K562 (cell line): ENCODE measurements at regions not wholly inside any gene's neighbourhood (a gene's known extent, or its start where the extent isn't known, plus 50 kb on each side); places are given as distances from the start of the nearest gene placed in this dataset.

Experiments
- POLR2A ChIP-seq: fragments of 450-650 bp; conservative IDR thresholded peaks from 2 replicates; pipeline ENCODE4 v1.6.1; 2016
- SMAD1 ChIP-seq: fragments of 150-350 bp; IDR thresholded peaks from 2 replicates; pipeline ENCODE4 v1.6.1; 2014; ENCODE audit warnings: low read length, low read depth; ENCODE audit not compliant: partially characterized antibody
- SREBF2 ChIP-seq: sonication (generic); formaldehyde crosslinking; IDR thresholded peaks from 2 replicates; pipeline ENCODE4 v1.4.0; 2020; ENCODE audit warnings: mild to moderate bottlenecking, missing genetic modification reagents
- XRCC3 ChIP-seq: fragments of 450-650 bp; IDR thresholded peaks from 2 replicates; pipeline ENCODE4 v1.6.1; 2017; ENCODE audit warnings: mild to moderate bottlenecking, moderate library complexity
- ZFX ChIP-seq: sonication (generic); formaldehyde crosslinking; IDR thresholded peaks from 2 replicates; pipeline ENCODE4 v1.8.0; 2022; ENCODE audit warnings: mild to moderate bottlenecking, missing genetic modification reagents, moderate library complexity
- TF ChIP-seq, protein P1 (sequence below), 3 experiments: IDR thresholded peaks in 2 of 3; conservative IDR thresholded peaks in 1 of 3; 2 replicates each; pipeline ENCODE4 v1.5.1; 2011 to 2012; ENCODE audit warnings: low read length in 3 of 3, mild to moderate bottlenecking in 3 of 3, control low read depth in 2 of 3, improper control_type of control experiment in 1 of 3, inconsistent platforms in 1 of 3, low read depth in 1 of 3, mixed read lengths in 1 of 3, moderate library complexity in 1 of 3; ENCODE audit not compliant: insufficient read depth in 2 of 3
- TF ChIP-seq, protein P2 (sequence below): sonication (generic); formaldehyde crosslinking; IDR thresholded peaks from 2 replicates; pipeline ENCODE4 v1.8.0; 2022; ENCODE audit warnings: mild to moderate bottlenecking, missing genetic modification reagents

DNA sequence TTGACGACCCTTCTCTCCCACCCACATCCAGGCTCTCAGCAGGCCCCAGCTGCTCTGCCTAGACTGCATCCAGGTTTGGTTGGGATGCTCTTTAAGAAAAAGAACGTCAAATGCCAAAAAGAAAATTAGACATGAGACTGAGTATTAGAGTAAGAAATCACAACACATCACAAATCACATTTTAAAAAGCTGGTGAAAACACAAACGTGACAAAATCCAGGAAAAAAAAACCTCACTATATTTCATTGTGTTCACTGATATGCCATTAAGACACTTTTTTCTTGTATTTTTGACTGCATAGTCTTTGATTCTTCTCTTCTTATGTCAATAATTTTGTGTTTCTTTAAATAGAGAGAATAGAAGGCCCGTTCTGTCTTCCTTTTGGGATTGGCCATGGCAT is 243.7 kb downstream of the TLE3 start:
- TF ChIP-seq, protein P1, sequence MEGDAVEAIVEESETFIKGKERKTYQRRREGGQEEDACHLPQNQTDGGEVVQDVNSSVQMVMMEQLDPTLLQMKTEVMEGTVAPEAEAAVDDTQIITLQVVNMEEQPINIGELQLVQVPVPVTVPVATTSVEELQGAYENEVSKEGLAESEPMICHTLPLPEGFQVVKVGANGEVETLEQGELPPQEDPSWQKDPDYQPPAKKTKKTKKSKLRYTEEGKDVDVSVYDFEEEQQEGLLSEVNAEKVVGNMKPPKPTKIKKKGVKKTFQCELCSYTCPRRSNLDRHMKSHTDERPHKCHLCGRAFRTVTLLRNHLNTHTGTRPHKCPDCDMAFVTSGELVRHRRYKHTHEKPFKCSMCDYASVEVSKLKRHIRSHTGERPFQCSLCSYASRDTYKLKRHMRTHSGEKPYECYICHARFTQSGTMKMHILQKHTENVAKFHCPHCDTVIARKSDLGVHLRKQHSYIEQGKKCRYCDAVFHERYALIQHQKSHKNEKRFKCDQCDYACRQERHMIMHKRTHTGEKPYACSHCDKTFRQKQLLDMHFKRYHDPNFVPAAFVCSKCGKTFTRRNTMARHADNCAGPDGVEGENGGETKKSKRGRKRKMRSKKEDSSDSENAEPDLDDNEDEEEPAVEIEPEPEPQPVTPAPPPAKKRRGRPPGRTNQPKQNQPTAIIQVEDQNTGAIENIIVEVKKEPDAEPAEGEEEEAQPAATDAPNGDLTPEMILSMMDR (IDR thresholded peaks at IDR 0.05 in 2 of 3, conservative IDR thresholded peaks at IDR 0.05 in 1 of 3; ENCODE audit: insufficient read depth in 2 of 3, low read depth in 1 of 3, low read length in 3 of 3), result no peak
- no peak for TF ChIP-seq SREBF2 (CRISPR knock-in tag)
- TF ChIP-seq ZFX (CRISPR knock-in tag), result no peak
- TF ChIP-seq SMAD1, result no peak
- TF ChIP-seq, protein P2, sequence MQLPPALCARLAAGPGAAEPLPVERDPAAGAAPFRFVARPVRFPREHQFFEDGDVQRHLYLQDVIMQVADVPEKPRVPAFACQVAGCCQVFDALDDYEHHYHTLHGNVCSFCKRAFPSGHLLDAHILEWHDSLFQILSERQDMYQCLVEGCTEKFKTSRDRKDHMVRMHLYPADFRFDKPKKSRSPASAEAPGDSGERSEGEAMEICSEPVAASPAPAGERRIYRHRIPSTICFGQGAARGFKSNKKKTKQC (CRISPR knock-in tag), result no peak
- no peak for TF ChIP-seq XRCC3
- no peak for TF ChIP-seq POLR2A
